GM12874 (cell line): ENCODE measurements at regions not wholly inside any gene's neighbourhood (a gene's known extent, or its start where the extent isn't known, plus 50 kb on each side); places are given as distances from the start of the nearest gene placed in this dataset.

Experiments used
- CTCF ChIP-seq: IDR thresholded peaks from 2 replicates; pipeline ENCODE4 v1.5.1; 2011; ENCODE audit warnings: low read depth, mild to moderate bottlenecking, control low read depth, low read length, moderate library complexity; ENCODE audit not compliant: insufficient read depth

GRCh38 chr11:25771605-25772004 is 560.3 kb upstream of the ANO3 start:
- no peak for TF ChIP-seq CTCF

GRCh38 chr11:25775603-25776002 is 556.3 kb upstream of the ANO3 start:
- no peak for TF ChIP-seq CTCF

- no peak for TF ChIP-seq CTCF
Measured at GRCh38 chr11:25776238-25776637, 555.7 kb upstream of the ANO3 start.

GRCh38 chr11:25777343-25777742 is 554.6 kb upstream of the ANO3 start:
- TF ChIP-seq CTCF = no peak

- no peak for TF ChIP-seq CTCF
Measured at GRCh38 chr11:25779033-25779432, 552.9 kb upstream of the ANO3 start.

GRCh38 chr11:25787416-25787815 is 544.5 kb upstream of the ANO3 start:
- TF ChIP-seq CTCF = no peak

- TF ChIP-seq CTCF = no peak
Measured at GRCh38 chr11:25790396-25790795, 541.5 kb upstream of the ANO3 start.

GRCh38 chr11:25793637-25794036 is 538.3 kb upstream of the ANO3 start:
- no peak for TF ChIP-seq CTCF
